Stimulated activated CD4-positive, alpha-beta T cell treated with anti-CD3 and anti-CD28 coated beads, Interleukin-12 subunit alpha, Interleukin-12 subunit beta, amount 100 ng/mL, for 24 hours (primary cell): ENCODE measurements at regions not wholly inside any gene's neighbourhood (a gene's known extent, or its start where the extent isn't known, plus 50 kb on each side); places are given as distances from the start of the nearest gene placed in this dataset.
"Not testable (repeated sequence)": the region's sequence is repeated elsewhere in the genome, so short reads cannot be mapped to it uniquely, and the experiment has no call there.

Experiments used
- DNase-seq, 2 experiments: peaks; one replicate each; pipeline ENCODE4 v3.0.0-alpha.2; 2020; ENCODE audit warnings: low read depth in 2 of 2

DNA sequence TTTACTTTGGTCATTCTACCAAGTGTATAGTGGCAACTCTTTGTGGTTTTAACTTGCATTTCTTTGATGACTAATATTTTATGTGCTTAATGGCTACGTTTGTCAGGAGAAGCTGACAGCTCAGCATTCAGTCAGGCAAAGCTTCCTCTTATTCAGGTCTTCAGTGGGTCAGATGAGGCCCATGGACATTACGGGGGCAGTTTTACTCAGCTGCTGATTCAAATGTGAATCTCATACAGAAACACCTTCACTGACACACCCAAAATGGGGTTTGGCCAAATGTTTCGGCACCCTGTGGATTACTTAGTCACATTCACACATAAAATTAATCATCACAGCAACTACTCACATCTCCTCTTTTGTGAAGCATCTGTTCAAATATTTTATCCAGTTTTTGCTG, 104.9 kb upstream of the PLD5 start:
- DNase-seq = no peak

DNA sequence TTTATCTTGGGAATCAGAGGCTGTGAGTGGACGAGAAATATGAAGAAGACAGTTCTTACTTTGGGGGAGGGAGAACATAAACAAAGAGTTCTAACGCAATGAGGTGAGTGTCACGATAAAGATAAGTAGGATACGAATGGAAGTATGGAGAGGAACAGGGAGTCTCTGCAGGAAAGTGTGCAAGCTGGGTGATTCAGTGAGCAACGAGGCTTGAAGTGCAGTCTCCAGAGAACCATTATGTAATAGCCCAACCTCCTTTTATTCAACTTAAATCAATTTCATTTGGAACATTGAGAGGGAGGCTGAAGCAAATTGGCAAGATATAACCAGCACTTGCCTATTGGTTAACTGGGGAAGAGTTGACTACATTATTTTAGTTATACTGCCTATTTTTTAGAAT, 99.3 kb upstream of the PLD5 start:
- no peak for DNase-seq

DNA sequence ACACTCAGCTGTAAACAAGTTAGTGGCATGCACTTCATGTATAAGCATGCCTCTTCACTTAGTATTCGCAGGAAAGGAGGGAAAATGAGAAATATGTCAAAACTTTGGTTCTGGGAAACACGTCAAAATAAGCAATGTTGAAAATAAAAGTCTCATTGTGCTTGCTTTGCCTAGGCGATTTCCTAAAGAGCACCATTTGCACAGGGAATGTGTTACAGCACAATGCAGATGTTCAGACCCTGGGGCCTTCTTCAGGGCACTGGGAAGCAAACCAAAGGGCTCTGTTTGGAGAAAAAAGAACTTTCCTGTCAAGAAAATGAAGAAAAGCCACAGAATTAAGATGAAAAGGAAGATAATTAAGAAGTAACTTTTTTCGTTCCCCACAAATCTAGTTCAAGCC, 98.6 kb upstream of the PLD5 start:
- no peak for DNase-seq

DNA sequence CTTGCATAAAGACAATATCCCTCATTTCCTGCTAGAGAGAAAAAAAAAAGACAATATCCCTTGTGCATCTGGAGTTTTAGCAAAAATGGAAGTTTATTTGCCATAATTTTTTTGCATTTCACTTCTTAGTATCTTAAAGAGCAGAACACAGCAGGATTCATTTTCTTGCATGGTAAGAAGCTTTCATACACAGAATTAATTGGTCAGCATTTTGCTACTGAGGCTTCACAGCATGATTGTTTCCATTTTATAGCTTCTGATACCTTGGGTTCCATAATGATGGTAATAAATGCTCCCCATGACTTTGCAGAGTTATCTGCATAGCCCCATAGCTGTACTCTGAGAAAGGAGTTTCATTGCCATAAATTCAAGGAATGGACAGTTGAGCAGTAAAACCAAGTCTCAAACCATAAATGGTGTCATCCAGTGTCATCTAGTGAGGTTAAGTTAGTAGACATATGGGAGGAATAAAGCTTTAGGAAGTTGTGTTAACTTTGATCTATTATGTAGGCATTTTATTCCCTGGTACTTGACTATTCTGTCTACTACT, 88.8 kb upstream of the PLD5 start:
- DNase-seq = no peak

DNA sequence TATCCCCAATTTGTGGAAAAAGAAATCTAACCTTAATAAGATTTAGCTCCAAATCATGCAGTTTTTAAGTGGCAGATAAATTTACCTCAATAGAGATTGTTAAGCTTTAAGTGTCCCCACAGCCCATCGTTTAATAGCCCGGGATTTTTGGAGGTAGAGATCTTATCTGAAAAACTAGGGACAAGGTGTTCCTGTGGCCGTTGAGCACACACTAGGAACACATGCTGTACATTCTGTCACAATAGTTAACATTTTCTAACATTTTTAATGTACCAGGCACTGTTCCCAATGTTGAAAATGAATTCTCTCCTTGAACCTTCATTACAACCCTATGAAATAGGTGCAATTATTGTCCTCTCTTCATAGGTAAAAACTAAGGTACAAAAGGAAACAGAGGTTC, 85.7 kb upstream of the PLD5 start:
- DNase-seq = no peak

DNA sequence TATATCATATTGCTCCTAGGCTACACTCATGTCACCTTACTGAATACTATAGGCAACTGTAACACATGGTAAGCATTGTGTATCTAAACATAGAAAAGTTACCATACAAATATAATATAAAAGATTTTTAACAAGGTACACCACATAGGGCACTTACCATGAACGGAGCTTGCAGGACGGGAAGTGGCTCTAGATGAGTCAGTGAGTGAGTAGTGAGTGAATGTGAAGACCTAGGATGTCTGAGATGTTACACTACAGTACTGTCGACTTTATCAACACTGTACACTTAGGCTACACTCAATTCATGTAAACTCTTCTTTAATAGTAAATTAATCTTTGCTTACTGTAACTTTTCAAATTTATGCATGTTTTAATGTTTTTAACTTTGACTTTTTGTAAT, 81.0 kb upstream of the PLD5 start:
- no peak for DNase-seq

DNA sequence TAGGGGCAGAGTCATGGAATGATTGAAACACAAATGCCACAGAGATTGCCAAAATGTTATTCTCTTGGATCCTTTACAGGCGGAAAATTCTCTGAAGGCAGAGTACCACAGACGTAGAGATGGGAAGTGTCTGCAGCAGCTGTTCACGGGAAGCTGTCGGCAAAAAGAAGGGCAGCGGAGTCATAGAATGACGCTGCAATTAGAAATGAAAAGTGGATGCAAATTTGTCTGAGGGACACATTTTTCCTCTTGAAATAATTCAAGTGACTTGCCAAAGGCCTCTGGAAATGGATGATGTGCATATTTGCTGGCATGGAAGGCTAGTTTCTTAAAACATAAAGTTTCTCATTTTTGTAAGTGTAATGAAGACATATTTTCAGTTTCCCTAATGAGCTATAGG, 77.5 kb upstream of the PLD5 start:
- no peak for DNase-seq

DNA sequence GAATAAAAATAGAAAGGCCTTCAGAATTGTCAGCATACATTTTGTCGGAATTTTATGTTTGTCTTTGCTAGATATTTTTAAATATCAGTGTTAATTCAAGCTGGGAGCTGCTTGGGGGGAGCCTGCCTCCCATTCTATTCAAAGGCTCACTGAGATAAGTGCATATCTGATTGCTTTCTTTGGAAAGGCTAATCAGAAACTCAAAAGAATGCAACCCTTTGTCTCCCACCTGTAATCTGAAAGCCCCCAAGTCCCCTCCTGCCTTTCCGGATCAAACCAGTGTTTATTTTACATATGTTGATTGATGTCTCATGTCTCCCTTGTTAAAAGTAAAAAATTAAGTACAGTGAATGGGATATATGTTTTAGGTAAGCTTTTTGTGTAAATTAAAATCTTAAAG, 69.3 kb upstream of the PLD5 start:
- not testable (repeated sequence) for DNase-seq

DNA sequence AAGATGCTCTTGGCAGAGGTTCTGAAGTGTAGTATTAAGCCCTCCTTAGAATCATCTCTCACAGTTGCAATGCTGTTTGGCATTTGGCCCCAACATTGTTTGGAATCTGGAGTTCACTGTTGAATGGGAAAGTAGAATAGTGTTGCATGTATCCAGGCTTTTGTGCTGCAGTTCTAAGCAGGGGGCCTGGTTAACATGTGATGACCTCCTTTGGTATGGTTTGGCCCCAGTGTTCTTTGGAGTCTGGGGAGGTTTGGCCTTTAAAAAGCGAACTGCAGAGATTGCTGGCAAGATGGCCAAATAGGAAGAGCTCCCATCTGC, 61.8 kb upstream of the PLD5 start:
- no peak for DNase-seq

DNA sequence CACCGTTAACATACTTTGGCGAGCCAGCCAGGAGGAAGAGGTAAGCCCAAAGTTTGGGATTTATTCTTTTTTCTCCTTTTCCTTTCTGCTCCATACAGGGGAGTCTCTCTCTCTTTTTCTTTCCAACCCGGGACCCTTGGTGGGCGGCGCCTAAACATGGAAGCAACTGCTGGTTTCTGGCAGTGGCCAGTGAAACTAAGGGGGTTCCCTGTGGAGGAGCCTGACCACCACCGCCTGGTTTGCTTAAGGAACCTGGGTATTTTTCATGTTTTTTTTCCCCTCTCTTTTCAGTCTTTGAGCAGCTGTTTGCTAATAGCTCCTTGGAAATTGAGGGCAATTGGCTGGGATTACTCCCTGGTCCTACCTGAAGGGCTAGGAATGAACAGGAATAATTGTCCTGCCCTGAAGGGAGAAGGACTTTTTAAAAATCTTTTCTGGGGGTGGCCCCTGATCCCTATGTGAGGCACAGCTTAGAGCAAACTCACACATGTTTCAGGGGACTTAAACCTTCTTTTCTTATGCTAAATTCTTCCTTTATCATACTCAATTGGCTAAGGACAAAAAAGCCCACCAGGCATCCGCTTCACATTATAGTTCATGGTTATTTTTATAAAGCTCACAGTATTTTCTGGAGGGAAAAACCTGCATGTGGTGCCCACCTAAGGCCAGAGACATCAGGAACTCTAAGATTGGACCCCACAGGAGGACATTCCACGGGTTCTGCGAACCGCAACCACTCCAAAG, 61.3 kb upstream of the PLD5 start:
- DNase-seq = no peak

DNA sequence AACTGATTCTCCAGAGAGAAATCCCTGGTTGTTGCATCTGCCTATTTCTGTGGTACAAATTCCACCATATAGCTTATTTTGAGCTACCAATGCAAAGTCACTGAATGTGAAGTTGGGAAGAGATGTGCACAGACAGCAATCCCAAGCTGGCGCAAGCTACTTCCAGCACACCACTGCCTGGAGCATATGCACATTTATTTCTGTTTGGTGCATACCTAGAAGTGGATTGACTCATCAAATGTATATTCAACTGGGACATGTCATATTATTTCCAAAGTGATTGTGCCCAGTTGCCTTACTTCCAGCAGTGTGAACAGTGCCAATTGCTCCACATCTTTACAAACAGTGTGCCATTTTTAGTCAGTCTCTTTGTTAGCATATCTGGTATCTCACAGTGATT, 58.2 kb upstream of the PLD5 start:
- DNase-seq = no peak

DNA sequence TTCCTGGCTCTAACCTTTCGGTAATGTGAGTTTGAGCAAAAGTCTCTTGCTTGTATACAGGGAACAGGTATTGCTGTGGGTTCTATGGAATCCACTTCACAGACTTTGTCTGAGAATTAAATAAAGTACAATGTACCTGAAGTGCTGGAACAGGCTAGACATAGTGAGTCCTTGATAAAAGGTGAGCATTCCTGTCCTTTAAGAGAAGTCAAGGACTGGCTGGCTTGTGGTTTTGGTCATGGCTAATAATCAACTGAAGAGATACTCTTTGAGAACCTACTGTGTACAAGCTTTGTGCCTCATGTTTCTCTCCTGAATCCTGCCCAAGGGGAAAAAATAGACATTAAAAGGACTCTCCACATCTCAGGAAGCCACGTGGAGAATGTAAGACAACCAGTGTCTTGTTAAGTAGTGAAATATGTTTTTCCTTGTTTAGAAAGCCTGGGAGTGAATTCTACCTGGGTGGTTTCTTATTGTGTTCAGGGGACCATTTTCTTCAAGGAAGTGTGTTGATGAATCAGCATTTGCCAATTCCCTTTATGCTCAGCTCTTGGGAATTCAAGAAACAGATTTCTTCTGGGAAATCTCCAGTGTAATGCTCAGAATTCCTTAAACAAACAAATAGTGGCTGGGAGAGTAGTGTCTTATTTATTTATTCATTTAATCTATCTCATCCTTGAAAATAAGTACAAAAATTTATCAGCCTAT, 55.2 kb upstream of the PLD5 start:
- no peak for DNase-seq
